ENCODE measurements at regions not wholly inside any gene's neighbourhood (a gene's known extent, or its start where the extent isn't known, plus 50 kb on each side); places are given as distances from the start of the nearest gene placed in this dataset.

DNA sequence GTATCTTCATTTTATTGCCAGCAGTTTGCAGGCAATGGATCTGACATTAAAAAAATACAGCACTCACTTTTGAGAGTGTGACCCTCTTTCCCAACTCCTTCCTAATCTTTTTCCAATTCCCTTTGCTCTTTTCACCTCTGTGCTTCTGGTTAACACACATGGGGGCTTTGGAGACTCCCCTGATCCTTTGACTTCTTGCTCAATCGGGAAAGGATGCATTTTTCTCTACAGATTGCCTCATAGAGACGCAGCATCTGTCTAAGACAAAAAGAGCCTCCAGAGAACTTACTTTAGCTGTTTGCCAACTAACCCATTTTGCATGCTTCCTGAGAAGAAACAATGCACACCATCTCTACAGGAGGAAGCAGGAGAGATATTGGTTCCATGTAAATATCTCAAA, 378.3 kb downstream of the PBX1 start:
- no peak for DNase-seq

DNA sequence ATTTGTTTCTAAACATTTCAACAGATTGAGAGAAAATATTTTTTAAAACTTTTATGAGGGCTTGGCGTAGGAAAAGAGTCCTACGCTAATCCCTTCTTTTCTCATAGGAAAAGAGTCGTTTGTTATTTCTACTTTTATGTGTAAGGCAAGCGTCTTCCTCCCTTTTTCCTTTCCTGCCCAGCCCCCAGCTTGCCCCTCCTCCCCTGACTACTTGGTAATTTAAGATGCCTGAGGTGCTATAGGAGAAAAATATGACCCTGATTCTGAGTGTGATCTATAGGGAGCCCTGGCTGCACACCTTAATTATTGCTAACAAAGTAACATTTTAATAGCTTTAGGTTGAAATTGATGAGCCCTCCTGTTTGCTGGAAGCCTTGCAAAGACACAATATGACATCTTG, 373.6 kb downstream of the PBX1 start:
- no peak for DNase-seq

DNA sequence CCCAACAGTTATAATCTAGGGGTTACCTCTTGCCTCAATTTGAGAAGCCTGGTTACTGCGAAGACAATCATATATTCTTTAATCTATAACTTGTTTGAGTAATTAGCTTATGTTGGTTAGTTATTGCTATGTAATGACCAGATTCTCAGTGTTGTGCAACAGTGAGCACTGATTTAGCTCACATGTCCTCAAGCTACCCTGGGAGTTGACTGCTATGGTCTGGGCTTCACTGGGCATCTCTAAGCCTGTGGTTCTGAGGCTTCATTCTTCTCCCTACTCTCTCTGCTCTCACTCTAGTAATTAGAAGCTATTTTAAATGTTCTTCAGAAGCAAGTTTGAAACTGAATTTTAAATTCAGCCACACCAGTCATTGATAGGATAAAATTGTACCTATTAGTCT, 371.8 kb downstream of the PBX1 start:
- no peak for DNase-seq

DNA sequence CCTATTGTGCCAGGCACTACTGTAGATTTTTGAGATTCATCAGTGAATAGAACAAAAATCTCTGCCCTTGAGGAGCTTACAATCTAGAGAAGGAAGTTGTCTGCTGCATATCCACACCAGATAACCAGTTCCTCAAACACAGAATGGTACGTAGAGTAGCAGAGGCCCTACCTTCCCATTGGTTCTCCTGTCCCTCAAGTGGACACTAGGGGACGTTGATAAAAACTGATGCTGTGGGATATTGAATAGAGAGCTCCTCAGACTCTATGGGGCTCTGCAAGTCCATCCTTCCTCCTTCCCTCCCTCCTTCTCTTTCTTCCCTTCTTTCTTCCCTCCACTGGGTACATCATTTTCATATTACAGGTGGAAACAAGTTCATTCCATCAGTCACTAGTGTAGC, 371.3 kb downstream of the PBX1 start:
- no peak for DNase-seq

DNA sequence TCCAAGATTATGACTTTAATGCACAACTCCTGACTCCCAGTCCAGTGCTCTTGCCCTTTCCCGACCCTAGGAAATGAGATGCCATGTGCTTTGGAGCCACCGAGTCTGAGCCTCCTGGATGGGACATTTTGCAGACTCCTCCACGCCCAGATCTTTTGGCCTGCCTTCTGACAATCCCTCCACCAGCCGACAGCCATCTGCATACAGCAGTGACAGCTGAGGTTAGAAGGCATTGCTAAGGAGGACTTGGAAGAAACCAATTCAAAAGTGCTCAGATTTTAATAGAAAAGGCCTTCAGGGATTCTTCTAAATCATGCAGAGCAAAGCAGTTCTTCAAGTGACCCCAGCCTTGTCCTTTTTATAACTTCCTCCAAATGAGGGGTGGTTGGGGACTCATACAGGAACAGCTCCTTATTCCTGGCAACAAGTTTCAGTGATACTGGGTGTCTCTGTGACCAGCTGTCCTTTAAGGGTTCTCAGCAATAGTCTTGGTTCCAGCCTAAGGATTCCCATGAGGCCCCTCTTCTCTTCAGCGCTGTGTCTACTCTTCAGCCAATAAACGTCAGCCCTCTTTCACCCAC, 369.3 kb downstream of the PBX1 start:
- no peak for DNase-seq

DNA sequence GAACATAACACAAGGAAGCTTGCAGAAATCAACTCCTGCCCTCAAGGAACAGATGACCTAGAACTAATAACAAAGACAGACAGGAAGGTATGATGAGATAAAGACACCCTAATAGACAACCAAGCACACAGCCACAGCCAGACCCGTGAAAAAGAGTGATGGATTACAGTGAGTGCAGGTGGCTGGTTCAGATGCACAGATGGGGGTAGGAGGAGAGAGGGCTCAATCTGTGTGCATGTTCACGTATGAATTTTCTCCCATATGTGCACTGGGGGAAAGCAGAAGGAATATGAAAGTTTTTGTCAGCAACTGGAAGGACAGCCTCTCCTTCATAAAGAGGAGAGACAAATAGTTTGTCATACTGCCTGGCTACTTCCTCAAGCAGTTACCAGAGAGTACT, 367.1 kb downstream of the PBX1 start:
- no peak for DNase-seq

DNA sequence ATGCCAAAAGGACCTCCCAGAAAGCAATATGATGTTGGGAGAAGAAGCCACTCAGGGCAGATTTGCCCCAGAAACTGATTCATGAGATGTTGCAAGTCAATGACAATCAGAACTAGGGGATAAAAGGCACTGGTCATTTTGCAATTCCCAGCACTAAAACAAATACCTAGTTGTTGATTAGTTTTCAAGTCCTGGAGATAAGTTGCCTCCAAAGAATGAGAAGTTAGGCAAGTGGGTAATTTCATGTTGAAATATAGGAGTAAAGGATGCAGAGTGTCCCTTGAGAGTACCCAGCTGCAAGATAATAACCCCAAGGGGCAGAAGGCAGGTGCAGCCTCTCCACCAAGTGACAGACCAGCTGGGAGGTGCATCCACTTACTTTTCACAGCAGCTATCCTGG, 363.6 kb downstream of the PBX1 start:
- DNase-seq: no peak

DNA sequence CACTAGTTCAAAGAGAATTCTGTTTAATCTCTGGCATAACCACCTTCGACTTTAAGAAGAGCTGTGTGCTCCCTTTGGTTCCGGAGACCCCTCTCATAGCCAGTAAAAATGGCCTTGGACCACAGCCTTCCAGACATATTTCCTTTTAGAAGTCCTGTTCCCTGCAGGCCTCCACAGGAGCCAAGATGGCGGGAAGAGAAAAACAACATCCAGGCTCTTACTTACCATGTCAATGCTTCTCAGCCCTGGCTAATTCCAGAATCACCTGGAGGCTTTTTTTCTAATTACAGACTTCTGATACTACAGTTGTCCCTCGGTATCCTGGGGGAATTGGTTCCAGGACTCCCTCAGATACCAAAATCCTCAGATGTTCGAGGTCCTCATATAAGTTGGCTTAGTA, 362.5 kb downstream of the PBX1 start:
- DNase-seq: no peak

DNA sequence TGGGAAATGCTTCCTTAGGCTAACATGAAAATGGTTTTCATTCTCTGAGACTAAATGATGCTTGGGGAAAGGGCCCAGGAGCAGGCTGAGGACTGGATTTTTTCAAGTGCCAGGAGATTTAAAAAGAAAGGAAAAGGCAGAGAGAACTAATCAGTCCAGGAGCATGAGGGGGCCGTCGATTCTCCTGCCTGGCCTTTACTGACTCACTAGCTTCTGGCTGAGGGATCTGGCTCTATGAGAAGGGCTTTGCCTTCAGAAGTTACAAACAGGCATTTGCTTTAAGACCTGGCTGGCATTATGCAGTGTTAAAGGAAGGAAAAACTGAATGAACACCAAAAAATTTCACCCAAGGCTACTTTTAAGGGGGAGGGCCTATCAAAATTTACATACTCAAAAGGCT, 359.2 kb downstream of the PBX1 start:
- DNase-seq: no peak

DNA sequence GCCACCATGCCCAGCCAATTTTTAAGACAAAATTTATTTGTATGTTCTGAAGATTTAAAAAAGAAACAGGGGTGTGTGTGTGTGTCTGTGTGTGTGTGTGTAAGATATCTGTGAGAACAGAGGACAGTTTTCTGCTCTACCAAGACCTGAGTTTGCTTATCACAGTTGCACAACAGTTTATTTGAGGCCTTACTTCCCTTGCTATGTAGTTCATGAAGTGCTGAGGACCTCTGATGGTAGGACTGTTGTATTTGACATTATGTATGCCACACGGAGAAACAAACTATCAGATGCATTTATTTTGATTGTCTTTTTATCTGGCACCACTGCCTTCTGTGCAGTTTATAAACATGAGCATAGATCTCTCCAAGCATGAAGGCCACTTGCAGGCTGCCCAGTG, 355.2 kb downstream of the PBX1 start:
- no peak for DNase-seq

DNA sequence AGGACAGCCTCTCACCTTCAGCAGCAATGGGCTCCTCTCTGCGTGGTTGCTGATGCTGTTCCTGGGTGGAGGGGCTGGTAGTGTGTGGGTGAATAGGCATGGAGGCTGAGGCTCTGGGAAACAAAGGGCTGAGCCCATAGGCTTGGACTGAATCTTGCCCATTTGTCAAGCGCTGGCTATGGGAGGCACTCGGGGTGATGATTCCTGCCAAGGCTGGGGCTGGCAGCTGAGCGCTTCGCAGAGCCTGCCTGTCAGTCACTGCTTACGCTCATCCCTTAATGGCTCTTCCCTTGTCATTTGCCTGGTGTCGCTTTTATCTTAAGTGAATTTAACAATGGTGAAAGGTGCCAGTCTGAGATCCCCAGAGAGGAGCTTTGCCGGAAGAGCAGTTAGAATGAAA, 353.3 kb downstream of the PBX1 start:
- DNase-seq: no peak

DNA sequence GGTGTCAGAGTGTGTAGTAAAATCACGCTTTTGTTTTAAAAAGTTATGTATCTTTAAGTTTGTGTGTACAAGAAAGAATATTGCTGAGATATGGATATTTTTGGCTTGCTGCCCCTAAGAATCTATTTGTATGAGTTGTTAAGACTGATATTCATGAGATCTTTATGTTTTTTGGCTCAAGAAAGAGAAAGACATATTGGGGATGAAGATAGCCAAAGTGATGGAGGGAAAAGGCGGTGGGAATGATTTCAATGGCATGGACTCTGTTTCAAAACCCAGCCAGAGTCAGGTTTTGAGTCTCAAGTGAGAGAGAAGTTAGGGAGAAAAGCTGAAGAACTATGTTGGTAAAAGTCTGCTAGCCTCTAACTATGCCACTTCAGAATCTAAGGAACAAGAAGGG, 351.7 kb downstream of the PBX1 start:
- no peak for DNase-seq

DNA sequence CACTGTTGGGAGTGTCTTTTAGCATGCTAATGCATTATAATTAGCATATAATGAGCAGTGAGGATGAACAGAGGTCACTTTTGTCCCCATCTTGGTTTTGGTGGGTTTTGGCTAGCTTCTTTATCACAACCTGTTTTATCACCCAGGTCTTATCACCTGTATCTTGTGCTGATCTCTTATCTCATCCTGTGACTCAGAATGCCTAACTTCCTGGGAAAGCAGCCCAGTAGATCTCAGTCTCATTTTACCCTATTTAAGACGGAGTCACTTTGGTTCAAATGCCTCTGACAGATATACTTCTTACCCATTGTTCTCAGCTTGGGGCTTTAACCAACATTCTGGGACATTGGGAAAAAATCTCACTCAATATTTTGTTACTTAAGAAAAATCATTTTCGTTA, 348.7 kb downstream of the PBX1 start:
- DNase-seq: no peak

DNA sequence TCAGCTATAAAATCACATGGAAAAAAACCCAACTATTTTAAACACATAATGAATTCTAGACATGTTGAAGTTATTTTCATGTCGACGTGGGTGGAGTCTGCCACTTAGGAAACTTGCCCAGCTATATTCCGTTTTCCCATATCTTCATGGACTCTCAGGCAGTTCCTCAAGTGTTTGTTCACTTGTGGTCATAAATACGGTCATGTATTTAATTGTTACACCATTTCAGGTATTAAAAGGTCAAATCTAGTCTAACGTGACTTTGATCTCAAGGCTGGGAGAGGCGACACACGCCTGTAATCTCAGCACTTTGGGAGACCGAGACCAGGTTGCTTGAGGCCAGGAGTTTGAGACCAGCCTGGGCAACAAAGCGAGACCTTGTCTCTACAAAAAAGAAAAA, 346.9 kb downstream of the PBX1 start:
- DNase-seq: no peak

DNA sequence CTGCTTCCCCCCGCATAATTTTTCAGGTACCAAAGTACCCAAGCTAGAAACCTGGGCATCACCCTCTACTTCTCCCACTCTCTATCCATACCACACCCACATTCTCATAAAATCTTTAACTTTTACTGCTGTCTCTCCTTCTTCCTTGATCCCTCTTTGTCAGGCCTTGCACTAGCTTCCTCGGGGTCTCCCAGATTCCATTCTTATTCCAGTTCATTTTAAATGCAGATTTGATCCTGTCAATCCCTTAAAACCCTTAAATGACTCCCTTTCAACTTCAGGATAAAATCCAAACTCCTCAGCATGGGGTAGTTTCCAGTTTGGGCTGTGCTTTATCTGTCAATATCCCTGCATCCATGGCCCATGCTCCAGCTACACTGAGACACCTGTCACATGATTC, 343.5 kb downstream of the PBX1 start:
- DNase-seq: no peak
